ENCODE measurements at regions not wholly inside any gene's neighbourhood (a gene's known extent, or its start where the extent isn't known, plus 50 kb on each side); places are given as distances from the start of the nearest gene placed in this dataset.

GRCh38 chr22:27597703-27598444 lies 203.7 kb downstream of the MN1 start:
- no peaks in the 10 kb centered on the region for H3K4me1 ChIP-seq
- H3K4me3 ChIP-seq = no peak overlapping the region
- TF ChIP-seq CTCF (IDR thresholded peaks at IDR 0.05) (no peak), POLR2A (IDR thresholded peaks at IDR 0.05) (no peak), POLR2AphosphoS5 (IDR thresholded peaks at IDR 0.05) (no peak), EP300 (IDR thresholded peaks at IDR 0.05) (no peak)
- H3K9me3 ChIP-seq = no peaks in the 10 kb centered on the region
- peak in 1 of 2 donors; percentile 24 for DNase-seq
- intact Hi-C loops (cut with DNase I; ENCODE audit: low total_unique reads) = no loop called here
- no peaks in the 10 kb centered on the region for H3K27me3 ChIP-seq
- no peak overlapping the region for H3K27ac ChIP-seq
- H3K36me3 ChIP-seq = no peaks in the 10 kb centered on the region
- WGBS, 5 donors = 67 to 100% (median 87%) methylated on average over 1 of the region's 1 CpG

- intact Hi-C loops (cut with DNase I; ENCODE audit: low total_unique reads) = no loop called here
Observed at GRCh38 chr22:27598792-27599191, 202.8 kb downstream of the MN1 start.

GRCh38 chr22:27601195-27601594 lies 200.4 kb downstream of the MN1 start:
- Histone ChIP-seq H3K27me3 (no peaks in the 10 kb centered on the region), H3K9me3 (peaks cover 0 to 6% (median 2%) of the 10 kb centered on the region in 4 donors), H3K4me1 (no peaks in the 10 kb centered on the region), H3K36me3 (no peaks in the 10 kb centered on the region), H3K27ac (no peak overlapping the region), H3K4me3 (no peak overlapping the region)
- no peak for DNase-seq
- intact Hi-C loops (cut with DNase I; ENCODE audit: low total_unique reads) = no loop called here
- 60 to 74% (median 67%) methylated on average over 9 of the region's 9 CpGs for WGBS, 5 donors
- TF ChIP-seq POLR2AphosphoS5 (IDR thresholded peaks at IDR 0.05) = no peak
- no peak for TF ChIP-seq CTCF (IDR thresholded peaks at IDR 0.05)
- no peak for TF ChIP-seq POLR2A (IDR thresholded peaks at IDR 0.05)
- no peak for TF ChIP-seq EP300 (IDR thresholded peaks at IDR 0.05)

More at GRCh38 chr22:27598792-27599191, 202.8 kb downstream of the MN1 start:
- WGBS, 5 donors = 62 to 84% (median 78%) methylated on average over 1 of the region's 1 CpG
- no peaks in the 10 kb centered on the region for H3K9me3 ChIP-seq
- no peaks in the 10 kb centered on the region for H3K36me3 ChIP-seq
- no peak for DNase-seq
- TF ChIP-seq EP300 (IDR thresholded peaks at IDR 0.05) = no peak
- TF ChIP-seq POLR2A (IDR thresholded peaks at IDR 0.05) = no peak
- TF ChIP-seq POLR2AphosphoS5 (IDR thresholded peaks at IDR 0.05) = no peak
- no peak for TF ChIP-seq CTCF (IDR thresholded peaks at IDR 0.05)
- no peak overlapping the region for H3K4me3 ChIP-seq
- H3K27ac ChIP-seq = no peak overlapping the region
- H3K4me1 ChIP-seq = no peaks in the 10 kb centered on the region
- H3K27me3 ChIP-seq = no peaks in the 10 kb centered on the region

- Histone ChIP-seq H3K27ac (no peak overlapping the region), H3K27me3 (no peaks in the 10 kb centered on the region), H3K9me3 (peaks cover 0 to 6% (median 2%) of the 10 kb centered on the region in 4 donors), H3K36me3 (no peaks in the 10 kb centered on the region), H3K4me1 (no peaks in the 10 kb centered on the region), H3K4me3 (no peak overlapping the region)
- TF ChIP-seq EP300 (IDR thresholded peaks at IDR 0.05) = no peak
- DNase-seq = no peak
- WGBS, 5 donors = 45 to 63% (median 54%) methylated on average over 6 of the region's 6 CpGs
- intact Hi-C loops (cut with DNase I; ENCODE audit: low total_unique reads) = no loop called here
Observed at GRCh38 chr22:27602390-27602789, 199.2 kb downstream of the MN1 start.

GRCh38 chr22:27603111-27603799 lies 198.3 kb downstream of the MN1 start:
- Histone ChIP-seq H3K36me3 (no peaks in the 10 kb centered on the region), H3K9me3 (peaks cover 0 to 6% (median 2%) of the 10 kb centered on the region in 4 donors), H3K4me1 (no peaks in the 10 kb centered on the region), H3K27me3 (no peaks in the 10 kb centered on the region), H3K27ac (no peak overlapping the region), H3K4me3 (no peak overlapping the region)
- no peak for TF ChIP-seq EP300 (IDR thresholded peaks at IDR 0.05)
- no peak for TF ChIP-seq POLR2AphosphoS5 (IDR thresholded peaks at IDR 0.05)
- no peak for TF ChIP-seq CTCF (IDR thresholded peaks at IDR 0.05)
- no peak for TF ChIP-seq POLR2A (IDR thresholded peaks at IDR 0.05)
- DNase-seq = no peak
- 77 to 94% (median 87%) methylated on average over 11 of the region's 11 CpGs for WGBS, 5 donors
- intact Hi-C loops (cut with DNase I; ENCODE audit: low total_unique reads) = no loop called here

All from stomach (tissue), 8 donors.